K562 (cell line): ENCODE measurements at regions not wholly inside any gene's neighbourhood (a gene's known extent, or its start where the extent isn't known, plus 50 kb on each side); places are given as distances from the start of the nearest gene placed in this dataset.

Experiments
- ATAC-seq: fragments of 200-7000 bp; cut with Tn5 transposase; 3 replicates; pipeline ENCODE4 v1.9.1; 2020; ENCODE audit warnings: moderate library complexity
- BruUV-seq: library from RNA; stranded (reverse); fragments of 400-500 nt; replicated peaks from 2 replicates; lab custom pipeline; 2021; lab: Mats Ljungman, UMichigan
- CTCF ChIA-PET: fragments of 300-600 bp; formaldehyde crosslinking; extraction: SDS; loops from one replicate; lab custom pipeline; 2021; ENCODE audit warnings: low intra/inter-chr PET ratio; lab: Yijun Ruan, JAX
- POLR2A ChIA-PET: fragments of 300-600, 350-650 bp; sonication (Branson Sonifier 250); formaldehyde crosslinking; extraction: SDS; loops from one replicate; lab custom pipeline; 2021; ENCODE audit warnings: antibody characterized with exemption, inconsistent platforms; lab: Yijun Ruan, JAX
- DNase-seq, 4 experiments: peaks; one replicate each; pipeline versions ENCODE4 v3.0.0 to v3.0.0-alpha.2; 2011 to 2018; ENCODE audit warnings: low spot score in 3 of 4, mixed read lengths in 3 of 4; ENCODE audit errors: extremely low read depth in 1 of 4
- FAIRE-seq: peaks from 2 replicates; lab custom pipeline; 2011; peaks lifted over from hg19 to GRCh38; lab: Jason Lieb, UNC
- H2AFZ ChIP-seq: 2 replicates; pipeline ENCODE4 v1.6.0; 2011; ENCODE audit warnings: low read depth, low read length, control low read depth, inconsistent platforms
- H3K27ac ChIP-seq: fragments of 200-600 bp; 3 replicates; pipeline ENCODE4 v1.8.0; 2011; ENCODE audit warnings: low read depth, mild to moderate bottlenecking, control low read depth, inconsistent platforms, low read length, moderate library complexity, mixed read lengths; ENCODE audit errors: extremely low read depth
- H3K27me3 ChIP-seq, 2 experiments: fragments of 300-600 bp in 1 of 2; 2 replicates in 1 of 2; 3 replicates in 1 of 2; pipeline versions ENCODE4 v1.6.0 to v1.8.0; 2011; ENCODE audit warnings: inconsistent platforms in 2 of 2, low read length in 2 of 2, mild to moderate bottlenecking in 1 of 2, mixed read lengths in 1 of 2, moderate library complexity in 1 of 2; ENCODE audit not compliant: control insufficient read depth in 2 of 2, insufficient read depth in 2 of 2
- H3K36me3 ChIP-seq: fragments of 300-600 bp; 3 replicates; pipeline ENCODE4 v1.8.0; 2011; ENCODE audit warnings: mild to moderate bottlenecking, low read length, inconsistent platforms; ENCODE audit not compliant: control insufficient read depth, insufficient read depth
- H3K4me1 ChIP-seq, 2 experiments: fragments of 200-600 bp in 1 of 2; replicated peaks in 1 of 2; 2 replicates in 1 of 2; 3 replicates in 1 of 2; pipeline versions ENCODE4 v1.5.1 to v1.8.0; 2011; ENCODE audit warnings: inconsistent platforms in 2 of 2, low read length in 2 of 2, mild to moderate bottlenecking in 1 of 2, mixed read lengths in 1 of 2, moderate library complexity in 1 of 2; ENCODE audit not compliant: control insufficient read depth in 2 of 2, insufficient read depth in 2 of 2
- H3K4me2 ChIP-seq: 2 replicates; pipeline ENCODE4 v1.6.1; 2011; ENCODE audit warnings: low read length, control low read depth, inconsistent platforms, mixed read lengths; ENCODE audit not compliant: insufficient read depth
- H3K4me3 ChIP-seq: fragments of 200-600 bp; sonication (generic), shearing (Covaris generic); 2 replicates; pipeline ENCODE4 v1.5.1; 2016; ENCODE audit warnings: control low read depth, inconsistent platforms
- H3K79me2 ChIP-seq: fragments of 200-600 bp; 3 replicates; pipeline ENCODE4 v1.8.0; 2011; ENCODE audit warnings: low read length, inconsistent platforms; ENCODE audit not compliant: control insufficient read depth, insufficient read depth
- H3K9ac ChIP-seq, 2 experiments: 2 replicates each; pipeline versions ENCODE4 v1.6.0 to v1.6.1; 2011; ENCODE audit warnings: low read depth in 2 of 2, low read length in 2 of 2, control low read depth in 1 of 2, inconsistent platforms in 1 of 2, mild to moderate bottlenecking in 1 of 2, mixed read lengths in 1 of 2; ENCODE audit not compliant: insufficient read depth in 1 of 2
- H3K9me1 ChIP-seq: one replicate; pipeline ENCODE4 v1.6.0; 2011; ENCODE audit warnings: inconsistent platforms, mild to moderate bottlenecking, low read length, moderate library complexity; ENCODE audit not compliant: control insufficient read depth, insufficient read depth
- H3K9me3 ChIP-seq: replicated peaks from 2 replicates; pipeline ENCODE4 v1.5.1; 2011; ENCODE audit warnings: low read depth, low read length, inconsistent platforms; ENCODE audit not compliant: control insufficient read depth, insufficient read depth
- H4K20me1 ChIP-seq: replicated peaks from 2 replicates; pipeline ENCODE4 v1.6.1; 2011; ENCODE audit warnings: low read length, inconsistent platforms, mixed read lengths; ENCODE audit not compliant: control insufficient read depth, insufficient read depth
- ARHGAP35 ChIP-seq: fragments of 450-650 bp; IDR thresholded peaks from 2 replicates; pipeline ENCODE4 v1.6.1; 2018; ENCODE audit not compliant: partially characterized antibody
- BCLAF1 ChIP-seq, 2 experiments: fragments of 450-650 bp in 1 of 2; IDR thresholded peaks; 2 replicates each; pipeline ENCODE4 v1.6.1; 2011 to 2017; ENCODE audit warnings: low read depth in 2 of 2, antibody characterized with exemption in 1 of 2, borderline replicate concordance in 1 of 2, low read length in 1 of 2, mild to moderate bottlenecking in 1 of 2, mixed read lengths in 1 of 2; ENCODE audit not compliant: control insufficient read depth in 1 of 2
- DLX4 ChIP-seq: fragments of 250-450 bp; sonication (Bioruptor Pico); IDR thresholded peaks from 2 replicates; pipeline ENCODE4 v1.6.1; 2021; ENCODE audit warnings: mild to moderate bottlenecking
- IRF1 ChIP-seq: sonication (generic); formaldehyde crosslinking; IDR thresholded peaks from 2 replicates; pipeline ENCODE4 v1.8.0; 2022; ENCODE audit warnings: missing genetic modification reagents, mild to moderate bottlenecking, borderline replicate concordance
- MED1 ChIP-seq: sonication (generic); formaldehyde crosslinking; IDR thresholded peaks from 2 replicates; pipeline ENCODE4 v1.8.1; 2023; ENCODE audit warnings: missing genetic modification reagents, borderline replicate concordance
- MEIS2 ChIP-seq: fragments of 450-650 bp; IDR thresholded peaks from 2 replicates; pipeline ENCODE4 v1.6.1; 2014; ENCODE audit warnings: mild to moderate bottlenecking; ENCODE audit not compliant: partially characterized antibody
- PHF20 ChIP-seq: fragments of 450-650 bp; IDR thresholded peaks from 2 replicates; pipeline ENCODE4 v1.6.1; 2018; ENCODE audit not compliant: partially characterized antibody
- PTRF ChIP-seq: fragments of 450-650 bp; IDR thresholded peaks from 2 replicates; pipeline ENCODE4 v1.6.1; 2016; ENCODE audit warnings: mild to moderate bottlenecking, missing genetic modification characterization, missing compliant biosample characterization
- SUPT5H ChIP-seq: fragments of 450-650 bp; IDR thresholded peaks from 2 replicates; pipeline ENCODE4 v1.6.1; 2016
- TSHZ1 ChIP-seq: fragments of 250-450 bp; sonication (Bioruptor Pico); IDR thresholded peaks from 2 replicates; pipeline ENCODE4 v1.4.0; 2020; ENCODE audit warnings: mild to moderate bottlenecking, moderate library complexity
- ZBTB43 ChIP-seq: sonication (generic); formaldehyde crosslinking; IDR thresholded peaks from 2 replicates; pipeline ENCODE4 v1.8.0; 2023; ENCODE audit warnings: mild to moderate bottlenecking, missing genetic modification reagents
- WGBS: fragments of 100-300 bp; shearing (Covaris generic); methylation state at CpG from one replicate; pipeline ENCODE4 v1.1.6; 2016; ENCODE audit warnings: low coverage, mixed read lengths; ENCODE audit not compliant: insufficient coverage; ENCODE audit errors: missing lambda C conversion rate; 5-methylcytosine and 5-hydroxymethylcytosine counted together
- in situ Hi-C: fragments of 300-500 bp; cut with MboI; formaldehyde crosslinking; loops from 4 replicates; pipeline ENCODE4 v1.15.0; 2018; ENCODE audit warnings: inconsistent platforms, mixed read lengths
- intact Hi-C: fragments of 100-400 bp; cut with micrococcal nuclease; formaldehyde crosslinking; loops from 2 replicates; pipeline ENCODE4 v1.14.2; 2022

GRCh38 chr3:190728574-190729246, 133.8 kb downstream of the GMNC start:
- no peak overlapping the region for H3K4me3 ChIP-seq
- POLR2A ChIA-PET: no interaction called here
- H4K20me1 ChIP-seq: no peaks in the 10 kb centered on the region
- in situ Hi-C loops: no loop called here
- CTCF ChIA-PET: no interaction called here
- DNase-seq (no peak), ATAC-seq (no peak), FAIRE-seq (no peak)
- intact Hi-C loops: no loop called here
- H3K27ac ChIP-seq: no peak overlapping the region
- H3K27me3 ChIP-seq: no peaks in the 10 kb centered on the region
- 1% methylated on average over 7 of the region's 7 CpGs for WGBS
- no peaks in the 10 kb centered on the region for H3K4me1 ChIP-seq
- H3K9ac ChIP-seq: no peak overlapping the region
- H3K36me3 ChIP-seq: no peaks in the 10 kb centered on the region
- H3K9me1 ChIP-seq: no peaks in the 10 kb centered on the region
- no TSS peak for BruUV-seq
- H2AFZ ChIP-seq: no peak overlapping the region
- no peak overlapping the region for H3K4me2 ChIP-seq
- no peaks in the 10 kb centered on the region for H3K79me2 ChIP-seq
- H3K9me3 ChIP-seq: 0 out of 2 replicates have a peak, but pooled peaks cover 3% of the 10 kb centered on the region
- no peak for TF ChIP-seq TSHZ1
- TF ChIP-seq MED1 (CRISPR knock-in tag): no peak
- no peak for TF ChIP-seq PHF20
- no peak for TF ChIP-seq MEIS2
- TF ChIP-seq IRF1 (CRISPR knock-in tag): no peak
- no peak for TF ChIP-seq SUPT5H
- no peak for TF ChIP-seq PTRF (tag)
- no peak for TF ChIP-seq ARHGAP35
- no peak for TF ChIP-seq BCLAF1 (IDR thresholded peaks at IDR 0.05; ENCODE audit: borderline replicate concordance in 1 of 2, control insufficient read depth in 1 of 2, low read depth in 2 of 2, low read length in 1 of 2)
- no peak for TF ChIP-seq ZBTB43
- no peak for TF ChIP-seq DLX4
